ENCODE measurements at regions not wholly inside any gene's neighbourhood (a gene's known extent, or its start where the extent isn't known, plus 50 kb on each side); places are given as distances from the start of the nearest gene placed in this dataset.

DNA sequence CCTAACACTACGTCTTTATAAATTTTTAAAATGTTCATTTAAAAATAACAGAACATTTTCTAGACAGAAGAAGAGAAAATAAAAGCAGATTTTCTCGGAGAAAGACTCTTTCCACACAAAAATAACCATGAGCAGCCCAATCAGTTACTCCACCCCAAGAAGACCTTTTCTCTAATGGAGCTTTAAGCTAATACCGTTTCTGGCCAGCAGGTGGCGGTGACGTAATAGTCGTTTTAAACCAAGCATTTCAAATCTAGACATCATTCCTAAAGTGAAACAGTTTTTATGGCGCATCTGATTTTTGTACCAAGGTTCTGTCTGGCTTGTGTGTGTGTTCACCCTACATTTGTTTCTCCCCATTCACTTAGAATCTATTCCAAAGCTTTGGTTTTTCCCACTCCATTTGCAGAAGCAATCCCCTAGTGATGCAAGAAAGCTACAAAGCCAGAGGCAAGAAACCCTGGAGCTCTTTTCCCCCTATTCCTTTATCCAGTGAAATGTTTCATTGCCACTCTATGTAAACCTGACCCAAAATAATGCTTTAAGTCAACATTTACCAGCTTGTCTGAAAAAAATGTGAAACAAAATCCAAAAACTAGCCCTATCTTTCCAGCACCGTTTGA, 336.7 kb upstream of the IGF1R start:
- peak; percentile 90 for TF ChIP-seq CTCF (conservative IDR thresholded peaks at IDR 0.05; ENCODE audit: low read length)
- TF ChIP-seq EZH2phosphoT487 (IDR thresholded peaks at IDR 0.05; ENCODE audit: borderline replicate concordance, low read depth, low read length): no peak
